ENCODE measurements at regions not wholly inside any gene's neighbourhood (a gene's known extent, or its start where the extent isn't known, plus 50 kb on each side); places are given as distances from the start of the nearest gene placed in this dataset.

DNA sequence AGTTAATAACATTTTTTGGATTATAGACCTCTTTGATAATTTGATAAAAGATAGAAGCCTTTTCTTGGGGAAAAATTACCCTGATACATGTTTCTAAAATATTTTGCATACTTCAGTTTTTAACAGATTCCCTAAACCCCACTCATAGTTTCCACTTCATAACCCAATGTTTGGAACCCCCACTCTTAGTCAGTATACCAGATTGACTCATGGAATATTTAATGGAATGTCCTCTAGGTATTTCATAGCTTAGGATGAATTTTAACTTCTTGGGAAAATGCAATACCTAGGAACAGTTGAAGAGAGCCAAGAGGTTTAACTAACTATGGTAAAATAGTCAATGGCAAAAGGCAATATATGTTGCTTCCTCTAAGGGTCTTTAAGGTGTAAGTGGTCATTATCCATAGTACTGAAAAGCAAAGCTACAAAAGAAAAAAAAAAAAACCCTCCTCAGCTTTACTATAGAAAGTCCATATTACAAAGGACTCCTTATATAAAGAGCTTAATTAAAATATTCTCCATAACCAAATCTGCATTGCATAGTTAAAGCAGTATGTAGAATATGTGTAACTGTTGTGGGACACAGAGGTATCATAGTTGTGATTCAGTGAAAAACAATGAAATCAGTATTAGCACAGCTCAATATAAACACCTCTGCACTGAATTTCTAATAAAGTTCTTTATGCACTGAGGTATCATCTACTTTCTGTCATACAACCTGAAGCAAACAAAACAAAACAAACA, 159.9 kb downstream of the PCDH7 start:
- TF ChIP-seq CTCF (IDR thresholded peaks at IDR 0.05) (no peak), POLR2A (IDR thresholded peaks at IDR 0.05) (no peak), POLR2AphosphoS5 (IDR thresholded peaks at IDR 0.05) (no peak)

All from stomach (tissue), 4 donors.